Activated T-helper 17 cell treated with anti-CD3 and anti-CD28 coated beads, Interleukin-2, amount 50 U/mL, for 72 hours (primary cell): ENCODE measurements at regions not wholly inside any gene's neighbourhood (a gene's known extent, or its start where the extent isn't known, plus 50 kb on each side); places are given as distances from the start of the nearest gene placed in this dataset.
"Not testable (repeated sequence)": the region's sequence is repeated elsewhere in the genome, so short reads cannot be mapped to it uniquely, and the experiment has no call there.

Experiments used
- ATAC-seq: fragments of 150-1000 bp; cut with Tn5 transposase; replicated peaks from 2 replicates; pipeline ENCODE4 v1.10.0; 2021; ENCODE audit warnings: mild to moderate bottlenecking, moderate library complexity
- H3K27ac Mint-ChIP-seq: one replicate; pipeline ENCODE4 v1.8.0; 2022; ENCODE audit warnings: mixed read lengths
- H3K27me3 Mint-ChIP-seq: one replicate; pipeline ENCODE4 v1.8.0; 2022; ENCODE audit warnings: mixed read lengths
- H3K36me3 Mint-ChIP-seq: one replicate; pipeline ENCODE4 v1.8.0; 2022; ENCODE audit warnings: low read depth, mild to moderate bottlenecking, mixed read lengths
- H3K4me1 Mint-ChIP-seq: one replicate; pipeline ENCODE4 v1.8.0; 2022; ENCODE audit warnings: mixed read lengths
- H3K4me3 Mint-ChIP-seq: one replicate; pipeline ENCODE4 v1.8.0; 2022; ENCODE audit warnings: mild to moderate bottlenecking, mixed read lengths
- H3K9me3 Mint-ChIP-seq: one replicate; pipeline ENCODE4 v1.8.0; 2022; ENCODE audit warnings: mixed read lengths

- Mint-ChIP-seq H3K4me1 (no peaks in the 10 kb centered on the region), H3K27ac (no peak overlapping the region), H3K9me3 (peaks cover 11% of the 10 kb centered on the region), H3K27me3 (no peaks in the 10 kb centered on the region), H3K4me3 (no peak overlapping the region), H3K36me3 (no peaks in the 10 kb centered on the region)
- ATAC-seq: no peak
Measured at GRCh38 chr2:156769802-156770201, 333.6 kb downstream of the GPD2 start.

- Mint-ChIP-seq H3K27ac (no peak overlapping the region), H3K27me3 (no peaks in the 10 kb centered on the region), H3K36me3 (no peaks in the 10 kb centered on the region), H3K4me3 (no peak overlapping the region), H3K4me1 (no peaks in the 10 kb centered on the region), H3K9me3 (no peaks in the 10 kb centered on the region)
- ATAC-seq: no peak
Measured at GRCh38 chr2:156778916-156779315, 342.7 kb downstream of the GPD2 start.

GRCh38 chr2:156779416-156780120 is 343.4 kb downstream of the GPD2 start:
- no peak for ATAC-seq
- H3K4me3 Mint-ChIP-seq: no peak overlapping the region
- H3K36me3 Mint-ChIP-seq: no peaks in the 10 kb centered on the region
- no peaks in the 10 kb centered on the region for H3K4me1 Mint-ChIP-seq
- H3K27me3 Mint-ChIP-seq: no peaks in the 10 kb centered on the region
- no peak overlapping the region for H3K27ac Mint-ChIP-seq
- H3K9me3 Mint-ChIP-seq: no peaks in the 10 kb centered on the region

- not testable (repeated sequence) for ATAC-seq, H3K27ac Mint-ChIP-seq, H3K4me3 Mint-ChIP-seq, H3K9me3 Mint-ChIP-seq, H3K27me3 Mint-ChIP-seq, H3K4me1 Mint-ChIP-seq, H3K36me3 Mint-ChIP-seq
Measured at GRCh38 chr2:156781677-156782076, 345.5 kb downstream of the GPD2 start.

GRCh38 chr2:156784020-156784701 is 348.0 kb downstream of the GPD2 start:
- ATAC-seq: no peak
- Mint-ChIP-seq H3K27me3 (peaks cover 3% of the 10 kb centered on the region), H3K27ac (no peak overlapping the region)

GRCh38 chr2:156787517-156787916 is 351.3 kb downstream of the GPD2 start:
- Mint-ChIP-seq H3K27ac (no peak overlapping the region), H3K4me1 (no peaks in the 10 kb centered on the region), H3K36me3 (no peaks in the 10 kb centered on the region), H3K4me3 (no peak overlapping the region), H3K9me3 (no peaks in the 10 kb centered on the region), H3K27me3 (peaks cover 3% of the 10 kb centered on the region)
- ATAC-seq: no peak

More at GRCh38 chr2:156784020-156784701, 348.0 kb downstream of the GPD2 start:
- Mint-ChIP-seq H3K36me3 (no peaks in the 10 kb centered on the region), H3K4me1 (no peaks in the 10 kb centered on the region), H3K4me3 (no peak overlapping the region), H3K9me3 (no peaks in the 10 kb centered on the region)

GRCh38 chr2:156790343-156791037 is 354.3 kb downstream of the GPD2 start:
- no peak overlapping the region for H3K4me3 Mint-ChIP-seq
- no peaks in the 10 kb centered on the region for H3K4me1 Mint-ChIP-seq
- H3K9me3 Mint-ChIP-seq: no peaks in the 10 kb centered on the region
- peaks cover 9% of the 10 kb centered on the region for H3K27me3 Mint-ChIP-seq
- H3K27ac Mint-ChIP-seq: no peak overlapping the region
- no peak for ATAC-seq
- H3K36me3 Mint-ChIP-seq: no peaks in the 10 kb centered on the region

GRCh38 chr2:156792242-156792840 is 356.2 kb downstream of the GPD2 start:
- no peak for ATAC-seq
- H3K27ac Mint-ChIP-seq: no peak overlapping the region
- no peaks in the 10 kb centered on the region for H3K4me1 Mint-ChIP-seq
- H3K27me3 Mint-ChIP-seq: peaks cover 7% of the 10 kb centered on the region
- H3K9me3 Mint-ChIP-seq: no peaks in the 10 kb centered on the region
- H3K36me3 Mint-ChIP-seq: no peaks in the 10 kb centered on the region
- no peak overlapping the region for H3K4me3 Mint-ChIP-seq

- Mint-ChIP-seq H3K27me3 (peaks cover 15% of the 10 kb centered on the region), H3K27ac (no peak overlapping the region), H3K36me3 (no peaks in the 10 kb centered on the region), H3K9me3 (no peaks in the 10 kb centered on the region), H3K4me3 (no peak overlapping the region), H3K4me1 (no peaks in the 10 kb centered on the region)
- no peak for ATAC-seq
Measured at GRCh38 chr2:156797832-156798231, 361.7 kb downstream of the GPD2 start.

GRCh38 chr2:156800065-156800653 is 364.0 kb downstream of the GPD2 start:
- ATAC-seq: peak; percentile 23
- Mint-ChIP-seq H3K4me1 (no peaks in the 10 kb centered on the region), H3K27me3 (peaks cover 16% of the 10 kb centered on the region)

GRCh38 chr2:156800781-156801361 is 364.7 kb downstream of the GPD2 start:
- Mint-ChIP-seq H3K4me1 (no peaks in the 10 kb centered on the region), H3K36me3 (no peaks in the 10 kb centered on the region)

More at GRCh38 chr2:156800065-156800653, 364.0 kb downstream of the GPD2 start:
- Mint-ChIP-seq H3K36me3 (no peaks in the 10 kb centered on the region), H3K4me3 (no peak overlapping the region), H3K9me3 (no peaks in the 10 kb centered on the region), H3K27ac (no peak overlapping the region)

GRCh38 chr2:156803243-156803642 is 367.1 kb downstream of the GPD2 start:
- ATAC-seq: no peak
- Mint-ChIP-seq H3K27me3 (peaks cover 14% of the 10 kb centered on the region), H3K36me3 (no peaks in the 10 kb centered on the region), H3K9me3 (no peaks in the 10 kb centered on the region), H3K4me3 (no peak overlapping the region), H3K4me1 (no peaks in the 10 kb centered on the region), H3K27ac (no peak overlapping the region)

More at GRCh38 chr2:156800781-156801361, 364.7 kb downstream of the GPD2 start:
- no peak overlapping the region for H3K4me3 Mint-ChIP-seq
- no peak for ATAC-seq
- no peaks in the 10 kb centered on the region for H3K9me3 Mint-ChIP-seq
- no peak overlapping the region for H3K27ac Mint-ChIP-seq
- H3K27me3 Mint-ChIP-seq: peaks cover 14% of the 10 kb centered on the region

- ATAC-seq: no peak
- Mint-ChIP-seq H3K4me3 (no peak overlapping the region), H3K27ac (no peak overlapping the region), H3K36me3 (no peaks in the 10 kb centered on the region), H3K9me3 (no peaks in the 10 kb centered on the region), H3K27me3 (peaks cover 14% of the 10 kb centered on the region), H3K4me1 (no peaks in the 10 kb centered on the region)
Measured at GRCh38 chr2:156803967-156804366, 367.8 kb downstream of the GPD2 start.

- Mint-ChIP-seq H3K9me3 (no peaks in the 10 kb centered on the region), H3K4me3 (no peak overlapping the region)
- ATAC-seq: peak; percentile 11
Measured at GRCh38 chr2:156810094-156810493, 373.9 kb downstream of the GPD2 start.

More at GRCh38 chr2:156810094-156810493, 373.9 kb downstream of the GPD2 start:
- Mint-ChIP-seq H3K4me1 (no peaks in the 10 kb centered on the region), H3K27ac (no peak overlapping the region), H3K27me3 (no peaks in the 10 kb centered on the region), H3K36me3 (no peaks in the 10 kb centered on the region)
